Peyer's patch (tissue), 4 donors: ENCODE measurements at regions not wholly inside any gene's neighbourhood (a gene's known extent, or its start where the extent isn't known, plus 50 kb on each side); places are given as distances from the start of the nearest gene placed in this dataset.

Experiments used
- CTCF ChIP-seq, 6 experiments: fragments of 450-650 bp in 4 of 6; fragments of 200-600 bp in 2 of 6; sonication (generic) in 1 of 6; IDR thresholded peaks; one replicate each; pipeline ENCODE4 v1.5.1; 2017 to 2019; ENCODE audit warnings: antibody characterized with exemption in 6 of 6, mild to moderate bottlenecking in 3 of 6, moderate library complexity in 1 of 6
- POLR2A ChIP-seq, 2 donors: fragments of 450-650 bp; IDR thresholded peaks; one replicate each; pipeline ENCODE4 v1.5.1; 2017; ENCODE audit warnings: antibody characterized with exemption in 2 of 2, mild to moderate bottlenecking in 2 of 2, moderate library complexity in 2 of 2

GRCh38 chr4:100872811-100873210 lies 355.0 kb upstream of the EMCN start:
- TF ChIP-seq CTCF (IDR thresholded peaks at IDR 0.05) (no peak), POLR2A (IDR thresholded peaks at IDR 0.05) (no peak)
